ENCODE measurements at regions not wholly inside any gene's neighbourhood (a gene's known extent, or its start where the extent isn't known, plus 50 kb on each side); places are given as distances from the start of the nearest gene placed in this dataset.

DNA sequence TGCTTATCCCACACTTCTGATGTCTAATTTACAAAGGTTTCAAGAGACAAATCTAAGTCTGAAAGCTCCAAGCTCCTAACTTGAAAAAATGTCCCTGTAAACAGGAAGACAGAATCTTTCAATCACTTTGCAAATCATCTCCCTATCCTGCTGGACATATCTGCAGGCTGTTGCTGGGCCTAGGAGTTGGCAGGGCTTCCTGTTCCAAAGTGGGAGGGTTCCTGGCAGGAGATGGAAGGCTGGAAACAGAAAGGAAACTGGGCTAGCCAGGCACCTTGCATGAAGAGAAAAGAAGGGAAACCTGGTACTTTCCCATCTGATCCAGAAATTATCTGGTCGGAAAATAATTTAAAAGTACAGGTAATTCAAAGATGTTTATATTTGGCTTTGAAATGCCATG, 227.3 kb upstream of the IL12A start:
- TF ChIP-seq CTCF (conservative IDR thresholded peaks at IDR 0.05 in 1 of 2, IDR thresholded peaks at IDR 0.05 in 1 of 2; ENCODE audit: low read depth in 1 of 2, low read length in 2 of 2) (no peak), EZH2 (IDR thresholded peaks at IDR 0.05; ENCODE audit: low read length, missing control alignments) (no peak)
